Adrenal gland (tissue), 9 donors: ENCODE measurements at regions not wholly inside any gene's neighbourhood (a gene's known extent, or its start where the extent isn't known, plus 50 kb on each side); places are given as distances from the start of the nearest gene placed in this dataset.

Experiments used
- DNase-seq, 7 donors: peaks; one replicate each; pipeline ENCODE4 v3.0.0-alpha.2; 2019 to 2020
- H3K27ac ChIP-seq, 5 donors: fragments of 200-600 bp; sonication (generic) in 4 of 5; 1 replicate in 3 of 5; 2 replicates in 2 of 5; pipeline versions ENCODE4 v1.5.1 to v1.8.0; 2016 to 2020; ENCODE audit warnings: mild to moderate bottlenecking in 1 of 5
- H3K27me3 ChIP-seq: fragments of 200-600 bp; 2 replicates; pipeline ENCODE4 v1.8.0; 2021
- H3K36me3 ChIP-seq, 2 donors: fragments of 200-600 bp; replicated peaks in 1 of 2; 1 replicate in 1 of 2; 2 replicates in 1 of 2; pipeline versions ENCODE4 v1.5.1 to v1.8.0; 2018 to 2022
- H3K4me1 ChIP-seq, 2 donors: fragments of 200-600 bp; replicated peaks in 1 of 2; 1 replicate in 1 of 2; 2 replicates in 1 of 2; pipeline versions ENCODE4 v1.5.1 to v1.8.0; 2018 to 2021
- H3K4me3 ChIP-seq, 4 donors: fragments of 200-600 bp; sonication (generic) in 3 of 4; one replicate each; pipeline ENCODE4 v1.5.1; 2016 to 2018
- H3K9me3 ChIP-seq, 3 donors: fragments of 200-600 bp; sonication (generic) in 1 of 3; replicated peaks in 1 of 3; 1 replicate in 2 of 3; 2 replicates in 1 of 3; pipeline versions ENCODE4 v1.5.1 to v1.8.0; 2016 to 2021
- POLR2A ChIP-seq, 2 donors: fragments of 450-650 bp; IDR thresholded peaks; one replicate each; pipeline ENCODE4 v1.6.1; 2017; ENCODE audit warnings: antibody characterized with exemption in 2 of 2, mild to moderate bottlenecking in 2 of 2, moderate library complexity in 1 of 2
- WGBS, 4 donors: extraction: QIAGEN DNeasy Blood & Tissue Kit in 2 of 4; methylation state at CpG; one replicate each; pipeline versions ENCODE4 v1.1.5 to v1.1.7; 2013 to 2017; 5-methylcytosine and 5-hydroxymethylcytosine counted together
- intact Hi-C, 2 donors: fragments of 100-400 bp; cut with DNase I; formaldehyde crosslinking; loops; one replicate each; pipeline versions ENCODE4 v1.14.1 to v1.15.0; 2022 to 2023
- TF ChIP-seq, protein P1 (sequence below), 6 experiments: fragments of 450-650 bp in 4 of 6; fragments of 200-600 bp in 2 of 6; sonication (generic) in 1 of 6; IDR thresholded peaks; 1 replicate in 5 of 6; 2 replicates in 1 of 6; pipeline versions ENCODE4 v1.5.1 to v1.8.0; 2016 to 2021; ENCODE audit warnings: antibody characterized with exemption in 6 of 6, mild to moderate bottlenecking in 2 of 6, moderate library complexity in 1 of 6
- donor health status: healthy with polysubstance abuse.
- donor health status: Bipolar disorder and iron deficiency.
- donor health status: DM: yes; HTN: yes; CAD: no.
- donor health status: DM: no; HTN: no; CAD: no.
- donor health status: DM: no; HTN: no; CAD: no.

DNA sequence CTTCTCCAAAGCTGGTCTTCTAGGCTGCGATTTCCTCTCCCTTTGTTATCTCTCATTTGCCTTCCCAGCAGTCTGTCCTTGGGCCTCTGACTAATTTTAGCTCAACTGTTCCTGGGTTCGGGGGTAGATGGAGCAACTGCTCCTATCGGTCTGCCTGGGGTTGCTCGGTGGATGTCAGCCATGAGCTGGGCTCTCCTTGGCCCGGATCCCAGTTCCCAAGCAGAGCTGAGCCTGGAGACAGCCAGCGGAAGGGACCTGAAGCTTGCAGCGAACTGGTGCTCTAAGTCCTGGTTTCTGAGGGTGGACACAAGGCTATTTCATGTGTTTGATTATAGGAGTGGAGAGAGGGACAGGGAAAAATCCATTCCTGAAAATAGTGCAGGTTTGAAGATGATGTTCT, 423.0 kb downstream of the RPS6KC1 start:
- Histone ChIP-seq H3K36me3 (no peaks in the 10 kb centered on the region), H3K4me1 (peaks cover 0 to 4% of the 10 kb centered on the region in 2 donors), H3K27me3 (no peaks in the 10 kb centered on the region), H3K9me3 (no peaks in the 10 kb centered on the region), H3K4me3 (no peak overlapping the region), H3K27ac (peak overlapping the region in 1 of 5 donors; percentile 14)
- DNase-seq: peak; percentile 76 to 92 (median 89)
- 17 to 31% (median 26%) methylated on average over 7 of the region's 7 CpGs for WGBS, 4 donors
- intact Hi-C loops: no loop called here
- TF ChIP-seq, protein P1, sequence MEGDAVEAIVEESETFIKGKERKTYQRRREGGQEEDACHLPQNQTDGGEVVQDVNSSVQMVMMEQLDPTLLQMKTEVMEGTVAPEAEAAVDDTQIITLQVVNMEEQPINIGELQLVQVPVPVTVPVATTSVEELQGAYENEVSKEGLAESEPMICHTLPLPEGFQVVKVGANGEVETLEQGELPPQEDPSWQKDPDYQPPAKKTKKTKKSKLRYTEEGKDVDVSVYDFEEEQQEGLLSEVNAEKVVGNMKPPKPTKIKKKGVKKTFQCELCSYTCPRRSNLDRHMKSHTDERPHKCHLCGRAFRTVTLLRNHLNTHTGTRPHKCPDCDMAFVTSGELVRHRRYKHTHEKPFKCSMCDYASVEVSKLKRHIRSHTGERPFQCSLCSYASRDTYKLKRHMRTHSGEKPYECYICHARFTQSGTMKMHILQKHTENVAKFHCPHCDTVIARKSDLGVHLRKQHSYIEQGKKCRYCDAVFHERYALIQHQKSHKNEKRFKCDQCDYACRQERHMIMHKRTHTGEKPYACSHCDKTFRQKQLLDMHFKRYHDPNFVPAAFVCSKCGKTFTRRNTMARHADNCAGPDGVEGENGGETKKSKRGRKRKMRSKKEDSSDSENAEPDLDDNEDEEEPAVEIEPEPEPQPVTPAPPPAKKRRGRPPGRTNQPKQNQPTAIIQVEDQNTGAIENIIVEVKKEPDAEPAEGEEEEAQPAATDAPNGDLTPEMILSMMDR (IDR thresholded peaks at IDR 0.05): peak in 1 of 6 experiments; percentile 3
- TF ChIP-seq POLR2A (IDR thresholded peaks at IDR 0.05): no peak

DNA sequence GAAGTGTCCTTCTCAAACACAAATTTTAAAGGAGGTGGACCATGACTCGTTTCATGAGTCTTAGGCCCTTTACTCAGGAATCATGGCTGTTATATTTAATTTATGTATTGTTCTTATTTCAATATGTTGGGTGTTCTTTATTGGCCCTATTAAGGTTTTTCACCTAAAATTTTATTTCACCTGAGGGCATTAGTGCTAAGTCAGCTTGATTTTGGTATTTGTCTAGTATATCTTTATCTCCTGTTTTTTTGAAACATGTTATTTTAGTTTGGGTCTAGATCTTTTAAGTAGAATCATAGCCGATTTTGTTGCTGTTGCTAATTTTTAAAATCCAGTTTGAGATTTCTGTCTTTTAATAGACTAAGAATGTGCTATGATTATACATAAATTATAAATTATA, 430.4 kb downstream of the RPS6KC1 start:
- H3K4me3 ChIP-seq: no peak overlapping the region
- no peaks in the 10 kb centered on the region for H3K4me1 ChIP-seq
- TF ChIP-seq POLR2A (IDR thresholded peaks at IDR 0.05): no peak
- TF ChIP-seq, protein P1 (IDR thresholded peaks at IDR 0.05): no peak
- 75 to 87% (median 81%) methylated on average over 2 of the region's 2 CpGs for WGBS, 4 donors
- H3K36me3 ChIP-seq: no peaks in the 10 kb centered on the region
- no peak for DNase-seq
- intact Hi-C loops: no loop called here
- H3K27me3 ChIP-seq: no peaks in the 10 kb centered on the region
- no peak overlapping the region for H3K27ac ChIP-seq
- H3K9me3 ChIP-seq: no peaks in the 10 kb centered on the region

DNA sequence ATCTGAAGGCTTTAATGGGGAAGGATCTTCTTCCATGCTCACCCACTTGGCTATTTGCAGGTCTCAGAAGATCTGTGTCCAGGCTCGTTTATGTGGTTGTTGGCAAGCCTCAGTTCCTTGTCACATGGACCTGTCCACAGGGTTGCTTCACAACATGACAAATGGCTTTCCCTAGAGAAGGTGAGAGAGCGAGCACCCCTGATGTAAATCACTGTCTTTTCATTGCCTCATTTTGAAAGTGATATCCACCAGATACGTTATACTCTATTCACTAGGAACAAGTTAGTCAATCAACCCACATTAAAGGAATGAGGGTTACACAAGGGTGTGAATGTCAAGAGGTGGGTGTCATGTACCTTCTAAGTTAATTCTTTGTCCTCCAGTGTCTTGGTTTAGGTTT, 433.3 kb downstream of the RPS6KC1 start:
- intact Hi-C loops: no loop called here
- Histone ChIP-seq H3K27me3 (no peaks in the 10 kb centered on the region), H3K9me3 (no peaks in the 10 kb centered on the region), H3K4me1 (no peaks in the 10 kb centered on the region), H3K4me3 (no peak overlapping the region), H3K36me3 (no peaks in the 10 kb centered on the region), H3K27ac (no peak overlapping the region)
- TF ChIP-seq, protein P1 (IDR thresholded peaks at IDR 0.05): no peak
- TF ChIP-seq POLR2A (IDR thresholded peaks at IDR 0.05): no peak
- 56 to 65% (median 63%) methylated on average over 3 of the region's 3 CpGs for WGBS, 4 donors
- DNase-seq: no peak

DNA sequence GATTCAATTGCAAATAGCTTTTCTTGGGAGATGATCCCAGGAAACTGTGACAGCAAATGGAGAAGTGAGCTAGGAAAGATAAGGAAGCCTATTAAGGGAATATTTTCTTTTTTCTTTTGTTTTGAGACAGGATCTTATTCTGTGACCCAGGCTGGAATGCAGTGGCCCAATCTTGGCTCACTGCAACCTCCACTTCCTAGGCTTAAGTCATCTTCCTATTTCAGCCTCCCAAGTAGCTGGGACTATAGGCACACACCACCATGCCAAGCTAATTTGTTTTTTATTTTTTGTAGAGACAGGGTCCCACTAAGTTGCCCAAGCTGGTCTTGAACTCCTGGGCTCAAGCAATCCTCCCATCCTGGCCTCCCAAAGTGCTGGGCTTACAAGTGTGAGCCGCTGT, 433.7 kb downstream of the RPS6KC1 start:
- Histone ChIP-seq H3K36me3 (no peaks in the 10 kb centered on the region), H3K4me3 (no peak overlapping the region), H3K27ac (no peak overlapping the region), H3K4me1 (no peaks in the 10 kb centered on the region), H3K27me3 (no peaks in the 10 kb centered on the region), H3K9me3 (no peaks in the 10 kb centered on the region)
- DNase-seq: no peak
- TF ChIP-seq, protein P1 (IDR thresholded peaks at IDR 0.05): no peak
- TF ChIP-seq POLR2A (IDR thresholded peaks at IDR 0.05): no peak
- WGBS, 4 donors: 93 to 100% (median 98%) methylated on average over 1 of the region's 1 CpG
- intact Hi-C loops: no loop called here
